Stomach (tissue), 8 donors: ENCODE measurements at regions not wholly inside any gene's neighbourhood (a gene's known extent, or its start where the extent isn't known, plus 50 kb on each side); places are given as distances from the start of the nearest gene placed in this dataset.
A peak's percentile ranks its signal among the peaks of the same experiment; 100 is the strongest.
"Not testable (repeated sequence)": the region's sequence is repeated elsewhere in the genome, so short reads cannot be mapped to it uniquely, and the experiment has no call there.

Experiments used
- DNase-seq, 2 donors: peaks; one replicate each; pipeline versions ENCODE4 v3.0.0 to v3.0.0-alpha.2; 2013 to 2019
- H3K27ac ChIP-seq, 5 donors: fragments of 200-600 bp in 4 of 5; sonication (generic) in 4 of 5; one replicate each; pipeline ENCODE4 v1.5.1; 2013 to 2019; ENCODE audit warnings: mild to moderate bottlenecking in 1 of 5, moderate library complexity in 1 of 5
- H3K27me3 ChIP-seq, 3 donors: fragments of 200-600 bp; sonication (generic); one replicate each; pipeline ENCODE4 v1.5.1; 2017 to 2019; ENCODE audit warnings: mixed run types in 1 of 3
- H3K36me3 ChIP-seq, 4 donors: fragments of 200-600 bp; sonication (generic); 1 replicate in 3 of 4; 2 replicates in 1 of 4; pipeline ENCODE4 v1.5.1; 2016 to 2019
- H3K4me1 ChIP-seq, 4 donors: fragments of 200-600 bp; sonication (generic); one replicate each; pipeline ENCODE4 v1.5.1; 2016 to 2019
- H3K4me3 ChIP-seq, 4 donors: fragments of 200-600 bp; sonication (generic) in 3 of 4; one replicate each; pipeline ENCODE4 v1.5.1; 2016 to 2019; ENCODE audit warnings: mild to moderate bottlenecking in 1 of 4
- H3K9me3 ChIP-seq, 4 donors: fragments of 200-600 bp; sonication (generic); one replicate each; pipeline ENCODE4 v1.5.1; 2016 to 2019
- CTCF ChIP-seq, 7 experiments: fragments of 450-650 bp in 4 of 7; fragments of 200-600 bp in 3 of 7; sonication (generic) in 3 of 7; IDR thresholded peaks; one replicate each; pipeline ENCODE4 v1.5.1; 2016 to 2019; ENCODE audit warnings: antibody characterized with exemption in 7 of 7, control low read depth in 2 of 7, mild to moderate bottlenecking in 1 of 7
- EP300 ChIP-seq: sonication (generic); formaldehyde crosslinking; IDR thresholded peaks from one replicate; pipeline ENCODE4 v1.6.1; 2017; ENCODE audit warnings: antibody characterized with exemption
- POLR2A ChIP-seq, 4 donors: fragments of 450-650 bp; IDR thresholded peaks; one replicate each; pipeline ENCODE4 v1.6.1; 2016; ENCODE audit warnings: antibody characterized with exemption in 4 of 4, control low read depth in 2 of 4, mild to moderate bottlenecking in 1 of 4, moderate library complexity in 1 of 4
- POLR2AphosphoS5 ChIP-seq, 3 donors: sonication (generic); formaldehyde crosslinking; IDR thresholded peaks; one replicate each; pipeline ENCODE4 v1.6.1; 2016; ENCODE audit warnings: antibody characterized with exemption in 3 of 3
- WGBS, 5 donors: extraction: QIAGEN DNeasy Blood & Tissue Kit in 3 of 5; methylation state at CpG; one replicate each; pipeline versions ENCODE4 v1.1.5 to v1.1.7; 2013 to 2018; 5-methylcytosine and 5-hydroxymethylcytosine counted together
- intact Hi-C: fragments of 100-400 bp; cut with DNase I; formaldehyde crosslinking; loops from one replicate; pipeline ENCODE4 v1.15.1; 2023; ENCODE audit warnings: low total_unique reads
- donor health status: healthy with polysubstance abuse.
- donor health status: Bipolar disorder and iron deficiency.
- donor health status: healthy.

GRCh38 chr20:7161690-7162089 is 394.2 kb downstream of the BMP2 start:
- no peaks in the 10 kb centered on the region for H3K9me3 ChIP-seq
- H3K4me3 ChIP-seq: no peak overlapping the region
- no peak overlapping the region for H3K27ac ChIP-seq
- TF ChIP-seq EP300: no peak
- TF ChIP-seq CTCF (IDR thresholded peaks at IDR 0.05): peak in 2 of 7 experiments; percentile 29
- no peaks in the 10 kb centered on the region for H3K4me1 ChIP-seq
- no peaks in the 10 kb centered on the region for H3K36me3 ChIP-seq
- peak in 1 of 2 donors; percentile 50 for DNase-seq
- no peaks in the 10 kb centered on the region for H3K27me3 ChIP-seq
- intact Hi-C loops: no loop called here

GRCh38 chr20:7171911-7172310 is 404.4 kb downstream of the BMP2 start:
- TF ChIP-seq POLR2AphosphoS5 (IDR thresholded peaks at IDR 0.05) (no peak), POLR2A (IDR thresholded peaks at IDR 0.05) (no peak), CTCF (IDR thresholded peaks at IDR 0.05) (no peak), EP300 (no peak)
- peak in 1 of 2 donors; percentile 9 for DNase-seq
- Histone ChIP-seq H3K9me3 (peaks cover 0 to 7% (median 0%) of the 10 kb centered on the region in 4 donors), H3K36me3 (no peaks in the 10 kb centered on the region), H3K27me3 (no peaks in the 10 kb centered on the region), H3K4me3 (no peak overlapping the region), H3K27ac (no peak overlapping the region), H3K4me1 (no peaks in the 10 kb centered on the region)
- 10 to 40% (median 15%) methylated on average over 1 of the region's 1 CpG for WGBS, 5 donors
- intact Hi-C loops: no loop called here

- 81 to 96% (median 84%) methylated on average over 2 of the region's 2 CpGs for WGBS, 5 donors
- TF ChIP-seq EP300: no peak
- TF ChIP-seq CTCF (IDR thresholded peaks at IDR 0.05): no peak
- no peak for TF ChIP-seq POLR2AphosphoS5 (IDR thresholded peaks at IDR 0.05)
- no peak for TF ChIP-seq POLR2A (IDR thresholded peaks at IDR 0.05)
These were observed 407.1 kb downstream of the BMP2 start for GRCh38 chr20:7174554-7174953.

GRCh38 chr20:7175827-7176226 is 408.3 kb downstream of the BMP2 start:
- H3K27ac ChIP-seq, H3K4me1 ChIP-seq, H3K9me3 ChIP-seq, H3K4me3 ChIP-seq, H3K27me3 ChIP-seq, intact Hi-C loops, DNase-seq, H3K36me3 ChIP-seq: not testable (repeated sequence)
- 86 to 92% (median 90%) methylated on average over 1 of the region's 1 CpG for whole genome bisulfite sequencing, 5 donors

More at GRCh38 chr20:7174554-7174953, 407.1 kb downstream of the BMP2 start:
- Histone ChIP-seq H3K27me3 (no peaks in the 10 kb centered on the region), H3K4me3 (no peak overlapping the region), H3K27ac (no peak overlapping the region), H3K4me1 (no peaks in the 10 kb centered on the region), H3K9me3 (peaks cover 0 to 9% (median 0%) of the 10 kb centered on the region in 4 donors), H3K36me3 (no peaks in the 10 kb centered on the region)
- no peak for DNase-seq
- intact Hi-C loops: no loop called here

GRCh38 chr20:7178004-7178403 is 410.5 kb downstream of the BMP2 start:
- intact Hi-C loops: no loop called here
- no peaks in the 10 kb centered on the region for H3K36me3 ChIP-seq
- 70 to 88% (median 82%) methylated on average over 2 of the region's 2 CpGs for WGBS, 5 donors

More at GRCh38 chr20:7178004-7178403, 410.5 kb downstream of the BMP2 start:
- no peaks in the 10 kb centered on the region for H3K27me3 ChIP-seq
- no peak overlapping the region for H3K4me3 ChIP-seq
- H3K9me3 ChIP-seq: peaks cover 0 to 9% (median 0%) of the 10 kb centered on the region in 4 donors
- no peak for TF ChIP-seq POLR2AphosphoS5 (IDR thresholded peaks at IDR 0.05)
- no peak for TF ChIP-seq CTCF (IDR thresholded peaks at IDR 0.05)
- TF ChIP-seq EP300: no peak
- no peak for TF ChIP-seq POLR2A (IDR thresholded peaks at IDR 0.05)
- DNase-seq: no peak
- H3K4me1 ChIP-seq: no peaks in the 10 kb centered on the region
- H3K27ac ChIP-seq: no peak overlapping the region
